HFFc6 (cell line): ENCODE measurements at regions not wholly inside any gene's neighbourhood (a gene's known extent, or its start where the extent isn't known, plus 50 kb on each side); places are given as distances from the start of the nearest gene placed in this dataset.

ENCODE experiments used
- DNase-seq: peaks from one replicate; pipeline ENCODE4 v3.0.0-alpha.2; 2018
- H3K27ac Mint-ChIP-seq: 2 replicates; pipeline ENCODE4 v1.8.0; 2020; ENCODE audit warnings: mild to moderate bottlenecking, mixed read lengths
- H3K27me3 Mint-ChIP-seq: 2 replicates; pipeline ENCODE4 v1.8.0; 2021; ENCODE audit warnings: mild to moderate bottlenecking, moderate library complexity, mixed read lengths; ENCODE audit not compliant: insufficient read depth
- H3K36me3 Mint-ChIP-seq: 2 replicates; pipeline ENCODE4 v1.8.0; 2021; ENCODE audit warnings: low read depth, mixed read lengths
- H3K4me1 Mint-ChIP-seq: 2 replicates; pipeline ENCODE4 v1.8.0; 2020; ENCODE audit warnings: low read depth, mixed read lengths
- H3K4me3 Mint-ChIP-seq: 2 replicates; pipeline ENCODE4 v1.8.0; 2020; ENCODE audit warnings: mild to moderate bottlenecking, moderate library complexity, mixed read lengths
- H3K9me3 Mint-ChIP-seq: 2 replicates; pipeline ENCODE4 v1.8.0; 2020; ENCODE audit warnings: mild to moderate bottlenecking, mixed read lengths
- CTCF ChIP-seq: fragments of 200-600 bp; sonication (generic); IDR thresholded peaks from 2 replicates; pipeline ENCODE4 v1.5.0; 2021; ENCODE audit warnings: antibody characterized with exemption, mild to moderate bottlenecking

GRCh38 chr21:15333951-15334350 lies 269.2 kb upstream of the NRIP1 start:
- no peak for TF ChIP-seq CTCF
- H3K4me3 Mint-ChIP-seq: no peak overlapping the region
- DNase-seq: no peak
- H3K4me1 Mint-ChIP-seq: no peaks in the 10 kb centered on the region
- H3K36me3 Mint-ChIP-seq: no peaks in the 10 kb centered on the region
- no peak overlapping the region for H3K27ac Mint-ChIP-seq
- H3K27me3 Mint-ChIP-seq: no peaks in the 10 kb centered on the region
- H3K9me3 Mint-ChIP-seq: no peaks in the 10 kb centered on the region; the same call in 1 of the 2 replicates

- no peak overlapping the region for H3K4me3 Mint-ChIP-seq
- no peak overlapping the region for H3K27ac Mint-ChIP-seq
- no peaks in the 10 kb centered on the region for H3K36me3 Mint-ChIP-seq
- H3K27me3 Mint-ChIP-seq: no peaks in the 10 kb centered on the region
- peaks cover 13% of the 10 kb centered on the region for H3K9me3 Mint-ChIP-seq
- DNase-seq: no peak
- no peak for TF ChIP-seq CTCF
- H3K4me1 Mint-ChIP-seq: no peaks in the 10 kb centered on the region
These were observed 278.3 kb upstream of the NRIP1 start for GRCh38 chr21:15343066-15343465.

GRCh38 chr21:15352009-15352408 lies 287.2 kb upstream of the NRIP1 start:
- H3K4me1 Mint-ChIP-seq: no peaks in the 10 kb centered on the region
- H3K27me3 Mint-ChIP-seq: no peaks in the 10 kb centered on the region; the same call in 1 of the 2 replicates
- H3K27ac Mint-ChIP-seq: no peak overlapping the region
- peaks cover 3% of the 10 kb centered on the region; the same call in 1 of the 2 replicates for H3K9me3 Mint-ChIP-seq
- TF ChIP-seq CTCF: no peak
- no peaks in the 10 kb centered on the region for H3K36me3 Mint-ChIP-seq
- DNase-seq: no peak
- no peak overlapping the region for H3K4me3 Mint-ChIP-seq

- Mint-ChIP-seq H3K36me3 (no peaks in the 10 kb centered on the region), H3K4me3 (no peak overlapping the region), H3K9me3 (no peaks in the 10 kb centered on the region), H3K4me1 (no peaks in the 10 kb centered on the region), H3K27me3 (no peaks in the 10 kb centered on the region; the same call in 1 of the 2 replicates), H3K27ac (no peak overlapping the region)
- no peak for TF ChIP-seq CTCF
- no peak for DNase-seq
These were observed 288.7 kb upstream of the NRIP1 start for GRCh38 chr21:15353546-15353945.

- no peaks in the 10 kb centered on the region for H3K4me1 Mint-ChIP-seq
- no peak overlapping the region for H3K27ac Mint-ChIP-seq
- H3K4me3 Mint-ChIP-seq: no peak overlapping the region
- no peaks in the 10 kb centered on the region for H3K9me3 Mint-ChIP-seq
- H3K27me3 Mint-ChIP-seq: no peaks in the 10 kb centered on the region; the same call in 1 of the 2 replicates
- TF ChIP-seq CTCF: no peak
- H3K36me3 Mint-ChIP-seq: no peaks in the 10 kb centered on the region
- DNase-seq: no peak
These were observed 289.7 kb upstream of the NRIP1 start for GRCh38 chr21:15354516-15354915.

- Mint-ChIP-seq H3K27ac (no peak overlapping the region), H3K27me3 (no peaks in the 10 kb centered on the region; the same call in 1 of the 2 replicates), H3K4me1 (no peaks in the 10 kb centered on the region), H3K9me3 (no peaks in the 10 kb centered on the region), H3K4me3 (no peak overlapping the region), H3K36me3 (no peaks in the 10 kb centered on the region)
- no peak for TF ChIP-seq CTCF
- DNase-seq: no peak
These were observed 290.3 kb upstream of the NRIP1 start for GRCh38 chr21:15355066-15355465.
